Trophoblast cell (in vitro differentiated cells and primary cell): ENCODE measurements at regions not wholly inside any gene's neighbourhood (a gene's known extent, or its start where the extent isn't known, plus 50 kb on each side); places are given as distances from the start of the nearest gene placed in this dataset.

ENCODE experiments used
- DNase-seq, 2 donors: peaks; one replicate each; pipeline ENCODE4 v3.0.0-alpha.2; 2016
- H2AFZ ChIP-seq: 2 replicates; pipeline ENCODE4 v1.6.1; 2013; ENCODE audit warnings: low read length, moderate library complexity, mild to moderate bottlenecking; ENCODE audit not compliant: insufficient read depth, poor library complexity
- H2AK5ac ChIP-seq: 2 replicates; pipeline ENCODE4 v1.6.1; 2013; ENCODE audit warnings: mild to moderate bottlenecking, low read length
- H2BK120ac ChIP-seq: 2 replicates; pipeline ENCODE4 v1.6.1; 2013; ENCODE audit warnings: low read length, mild to moderate bottlenecking, moderate library complexity; ENCODE audit not compliant: insufficient read depth, poor library complexity
- H2BK12ac ChIP-seq: 2 replicates; pipeline ENCODE4 v1.6.1; 2013; ENCODE audit warnings: mild to moderate bottlenecking, low read length, moderate library complexity
- H2BK5ac ChIP-seq: 2 replicates; pipeline ENCODE4 v1.6.1; 2013; ENCODE audit warnings: low read length, low read depth, moderate library complexity, mild to moderate bottlenecking; ENCODE audit not compliant: poor library complexity
- H3K14ac ChIP-seq: 2 replicates; pipeline ENCODE4 v1.6.1; 2013; ENCODE audit warnings: mild to moderate bottlenecking, low read length
- H3K18ac ChIP-seq: 2 replicates; pipeline ENCODE4 v1.6.1; 2013; ENCODE audit warnings: mild to moderate bottlenecking, low read length
- H3K23ac ChIP-seq: 2 replicates; pipeline ENCODE4 v1.6.1; 2013; ENCODE audit warnings: low read length
- H3K27ac ChIP-seq: 2 replicates; pipeline ENCODE4 v1.5.1; 2013; ENCODE audit warnings: low read depth, mild to moderate bottlenecking, inconsistent platforms, low read length, moderate library complexity
- H3K27me3 ChIP-seq: 2 replicates; pipeline ENCODE4 v1.6.1; 2013; ENCODE audit warnings: inconsistent platforms, mild to moderate bottlenecking, low read length, moderate library complexity; ENCODE audit not compliant: insufficient read depth
- H3K36me3 ChIP-seq, 2 experiments: 1 replicate in 1 of 2; 2 replicates in 1 of 2; pipeline ENCODE4 v1.6.1; 2013; ENCODE audit warnings: low read length in 2 of 2, mild to moderate bottlenecking in 2 of 2, moderate library complexity in 1 of 2; ENCODE audit not compliant: insufficient read depth in 2 of 2, control insufficient read depth in 1 of 2
- H3K4ac ChIP-seq: 2 replicates; pipeline ENCODE4 v1.6.1; 2013; ENCODE audit warnings: low read depth, mild to moderate bottlenecking, low read length, moderate library complexity
- H3K4me1 ChIP-seq, 2 experiments: 1 replicate in 1 of 2; 2 replicates in 1 of 2; pipeline ENCODE4 v1.6.1; 2013; ENCODE audit warnings: low read length in 2 of 2, mild to moderate bottlenecking in 2 of 2, moderate library complexity in 1 of 2; ENCODE audit not compliant: insufficient read depth in 2 of 2, control insufficient read depth in 1 of 2
- H3K4me2 ChIP-seq: 2 replicates; pipeline ENCODE4 v1.6.1; 2013; ENCODE audit warnings: inconsistent platforms, mild to moderate bottlenecking, low read length, moderate library complexity
- H3K4me3 ChIP-seq: 2 replicates; pipeline ENCODE4 v1.5.1; 2013; ENCODE audit warnings: mild to moderate bottlenecking, low read depth, low read length, inconsistent platforms
- H3K79me1 ChIP-seq: one replicate; pipeline ENCODE4 v1.6.1; 2013; ENCODE audit warnings: low read length
- H3K79me2 ChIP-seq: 2 replicates; pipeline ENCODE4 v1.6.1; 2013; ENCODE audit warnings: low read length, mild to moderate bottlenecking; ENCODE audit not compliant: control insufficient read depth, insufficient read depth, poor library complexity
- H3K9ac ChIP-seq: 2 replicates; pipeline ENCODE4 v1.6.1; 2013; ENCODE audit warnings: mild to moderate bottlenecking, low read length
- H3K9me3 ChIP-seq: 2 replicates; pipeline ENCODE4 v1.6.1; 2013; ENCODE audit warnings: low read depth, mild to moderate bottlenecking, control low read depth, inconsistent platforms, low read length; ENCODE audit not compliant: insufficient read depth
- H4K12ac ChIP-seq: 2 replicates; pipeline ENCODE4 v1.6.1; 2013; ENCODE audit warnings: low read depth, mild to moderate bottlenecking, low read length, moderate library complexity
- H4K8ac ChIP-seq: 2 replicates; pipeline ENCODE4 v1.6.1; 2013; ENCODE audit warnings: low read depth, mild to moderate bottlenecking, low read length, moderate library complexity
- H4K91ac ChIP-seq: one replicate; pipeline ENCODE4 v1.6.1; 2013; ENCODE audit warnings: low read depth, mild to moderate bottlenecking, low read length, moderate library complexity
- WGBS: extraction: QIAGEN DNeasy Blood & Tissue Kit; methylation state at CpG from one replicate; pipeline ENCODE4 v1.1.7; 2013; ENCODE audit warnings: missing lambda C conversion rate; ENCODE audit not compliant: insufficient read length, insufficient coverage; ENCODE audit errors: extremely low coverage; 5-methylcytosine and 5-hydroxymethylcytosine counted together

- Histone ChIP-seq H2BK12ac (no peak overlapping the region), H3K4me2 (no peak overlapping the region), H3K14ac (no peak overlapping the region), H3K27me3 (no peaks in the 10 kb centered on the region), H2AK5ac (no peak overlapping the region), H3K36me3 (no peaks in the 10 kb centered on the region), H4K8ac (no peak overlapping the region), H3K9ac (no peak overlapping the region), H2AFZ (no peak overlapping the region), H3K4me1 (peaks cover 0 to 11% of the 10 kb centered on the region in 2 experiments), H3K4ac (no peak overlapping the region), H3K18ac (no peak overlapping the region), H2BK5ac (no peak overlapping the region), H3K79me1 (no peaks in the 10 kb centered on the region), H4K12ac (no peak overlapping the region), H4K91ac (no peak overlapping the region), H3K27ac (no peak overlapping the region), H3K79me2 (no peaks in the 10 kb centered on the region), H3K23ac (no peak overlapping the region), H3K4me3 (no peak overlapping the region), H3K9me3 (peaks cover 3% of the 10 kb centered on the region), H2BK120ac (no peak overlapping the region)
- DNase-seq: no peak
- WGBS: no CpG with 5 or more reads among the region's 11 CpGs
Measured at GRCh38 chr15:77554306-77555080, 78.2 kb downstream of the LINGO1 start.

- Histone ChIP-seq H3K27ac (no peak overlapping the region), H2AK5ac (no peak overlapping the region), H3K4me2 (no peak overlapping the region), H2BK5ac (no peak overlapping the region), H4K91ac (no peak overlapping the region), H3K27me3 (no peaks in the 10 kb centered on the region), H3K14ac (no peak overlapping the region), H2BK12ac (no peak overlapping the region), H3K23ac (no peak overlapping the region), H2BK120ac (no peak overlapping the region), H3K4me1 (peaks cover 0 to 11% of the 10 kb centered on the region in 2 experiments), H3K79me2 (no peaks in the 10 kb centered on the region), H4K12ac (no peak overlapping the region), H3K18ac (no peak overlapping the region), H3K79me1 (no peaks in the 10 kb centered on the region), H4K8ac (no peak overlapping the region), H3K4ac (no peak overlapping the region), H3K36me3 (no peaks in the 10 kb centered on the region), H3K9ac (no peak overlapping the region), H3K4me3 (no peak overlapping the region), H3K9me3 (peaks cover 3% of the 10 kb centered on the region), H2AFZ (no peak overlapping the region)
- DNase-seq: no peak
- no CpG with 5 or more reads among the region's 6 CpGs for WGBS
Measured at GRCh38 chr15:77553695-77554094, 79.0 kb downstream of the LINGO1 start.

- Histone ChIP-seq H3K4me2 (no peak overlapping the region), H3K4me1 (peaks cover 0 to 11% of the 10 kb centered on the region in 2 experiments), H3K14ac (no peak overlapping the region), H2AFZ (no peak overlapping the region), H3K18ac (no peak overlapping the region), H3K36me3 (no peaks in the 10 kb centered on the region), H4K91ac (no peak overlapping the region), H2BK5ac (no peak overlapping the region), H3K4me3 (no peak overlapping the region), H4K12ac (no peak overlapping the region), H4K8ac (no peak overlapping the region), H3K79me1 (no peaks in the 10 kb centered on the region), H3K27ac (no peak overlapping the region), H2AK5ac (no peak overlapping the region), H3K9ac (no peak overlapping the region), H2BK120ac (no peak overlapping the region), H3K27me3 (no peaks in the 10 kb centered on the region), H3K23ac (no peak overlapping the region), H2BK12ac (no peak overlapping the region), H3K79me2 (no peaks in the 10 kb centered on the region), H3K9me3 (peaks cover 3% of the 10 kb centered on the region), H3K4ac (no peak overlapping the region)
- DNase-seq: no peak
- WGBS: no CpG with 5 or more reads among the region's 3 CpGs
Measured at GRCh38 chr15:77553257-77553656, 79.5 kb downstream of the LINGO1 start.

GRCh38 chr15:77552066-77552465 lies 80.6 kb downstream of the LINGO1 start:
- no peaks in the 10 kb centered on the region for H3K27me3 ChIP-seq
- H2AK5ac ChIP-seq: no peak overlapping the region
- H4K12ac ChIP-seq: no peak overlapping the region
- H2BK12ac ChIP-seq: no peak overlapping the region
- no peak overlapping the region for H3K9ac ChIP-seq
- H2BK120ac ChIP-seq: no peak overlapping the region
- H3K9me3 ChIP-seq: peaks cover 7% of the 10 kb centered on the region
- no peaks in the 10 kb centered on the region for H3K36me3 ChIP-seq
- no peak overlapping the region for H3K14ac ChIP-seq
- H3K23ac ChIP-seq: no peak overlapping the region
- no peak overlapping the region for H3K4ac ChIP-seq
- no peak overlapping the region for H2AFZ ChIP-seq
- H3K27ac ChIP-seq: no peak overlapping the region
- WGBS: no CpG with 5 or more reads among the region's 4 CpGs
- no peak overlapping the region for H2BK5ac ChIP-seq
- H3K79me2 ChIP-seq: no peaks in the 10 kb centered on the region
- peaks cover 0 to 9% of the 10 kb centered on the region in 2 experiments for H3K4me1 ChIP-seq
- no peak overlapping the region for H3K4me3 ChIP-seq
- no peaks in the 10 kb centered on the region for H3K79me1 ChIP-seq
- no peak overlapping the region for H4K91ac ChIP-seq
- no peak overlapping the region for H3K4me2 ChIP-seq
- no peak for DNase-seq
- H4K8ac ChIP-seq: no peak overlapping the region
- H3K18ac ChIP-seq: no peak overlapping the region
